ENCODE measurements at regions not wholly inside any gene's neighbourhood (a gene's known extent, or its start where the extent isn't known, plus 50 kb on each side); places are given as distances from the start of the nearest gene placed in this dataset.

DNA sequence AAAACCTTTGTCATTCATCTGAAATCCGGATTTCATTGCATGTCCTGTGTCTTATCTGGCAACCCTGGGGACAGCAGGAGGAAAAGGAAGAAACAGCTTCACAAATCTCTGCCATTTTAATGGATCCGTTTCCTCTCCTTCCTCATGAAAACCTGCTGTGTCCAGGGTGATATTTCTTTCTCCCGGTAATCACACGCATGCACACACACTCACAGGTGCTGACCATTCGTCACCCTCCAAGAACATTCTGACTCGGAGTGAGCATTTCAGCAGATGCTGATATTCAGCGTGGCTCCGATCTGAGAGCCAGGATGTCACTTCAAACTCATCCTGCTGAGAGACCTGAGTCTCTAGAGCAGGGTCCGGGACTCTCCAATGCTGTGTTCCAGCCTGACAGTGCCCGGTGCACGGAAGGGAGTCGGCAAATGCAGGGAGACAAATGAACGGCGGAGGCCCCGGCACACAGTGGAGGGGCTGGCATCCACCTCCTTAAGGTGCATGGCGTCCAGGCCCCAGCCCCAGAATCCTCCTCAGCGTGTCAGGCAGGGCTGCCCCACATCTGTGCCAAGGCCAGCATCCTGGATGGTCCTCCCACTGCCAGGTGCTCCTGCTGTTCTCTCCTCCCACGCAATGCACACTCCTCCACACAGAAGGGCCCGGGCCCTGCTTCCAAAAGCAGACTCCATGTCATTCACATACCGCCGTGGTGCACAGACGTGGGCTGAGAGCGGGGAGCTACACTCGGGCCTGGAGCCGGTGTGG, 70.7 kb downstream of the RBFOX3 start:
- no peak for DNase-seq (ENCODE audit: low read depth)

GRCh38 chr17:79538291-79538690, 72.6 kb downstream of the RBFOX3 start:
- no peak for DNase-seq (ENCODE audit: low read depth)

DNA sequence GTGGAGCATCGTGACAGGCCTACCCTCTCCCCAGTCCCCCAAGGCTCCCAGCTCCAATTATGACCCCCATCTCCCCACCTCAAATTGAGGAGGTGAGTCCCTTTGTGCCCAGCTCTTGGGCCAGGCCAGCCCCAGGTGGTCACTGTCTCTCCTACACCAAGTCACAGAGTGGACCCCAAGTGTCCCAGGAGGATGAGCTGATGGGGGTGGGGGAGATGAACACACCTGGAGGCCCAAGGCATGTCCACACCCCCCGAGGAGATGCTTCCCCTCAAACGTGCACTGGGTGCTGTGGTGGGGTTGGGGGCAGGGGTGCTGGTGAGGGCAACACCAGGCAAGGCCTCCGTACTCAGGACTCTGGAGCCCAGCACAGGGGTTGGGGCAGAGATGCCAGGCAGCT, 73.2 kb downstream of the RBFOX3 start:
- DNase-seq (ENCODE audit: low read depth), result no peak

GRCh38 chr17:79537061-79537460, 73.8 kb downstream of the RBFOX3 start:
- no peak for DNase-seq (ENCODE audit: low read depth)

GRCh38 chr17:79536212-79536840, 74.5 kb downstream of the RBFOX3 start:
- no peak for DNase-seq (ENCODE audit: low read depth)

GRCh38 chr17:79535728-79536025, 75.2 kb downstream of the RBFOX3 start:
- no peak for DNase-seq (ENCODE audit: low read depth)

DNA sequence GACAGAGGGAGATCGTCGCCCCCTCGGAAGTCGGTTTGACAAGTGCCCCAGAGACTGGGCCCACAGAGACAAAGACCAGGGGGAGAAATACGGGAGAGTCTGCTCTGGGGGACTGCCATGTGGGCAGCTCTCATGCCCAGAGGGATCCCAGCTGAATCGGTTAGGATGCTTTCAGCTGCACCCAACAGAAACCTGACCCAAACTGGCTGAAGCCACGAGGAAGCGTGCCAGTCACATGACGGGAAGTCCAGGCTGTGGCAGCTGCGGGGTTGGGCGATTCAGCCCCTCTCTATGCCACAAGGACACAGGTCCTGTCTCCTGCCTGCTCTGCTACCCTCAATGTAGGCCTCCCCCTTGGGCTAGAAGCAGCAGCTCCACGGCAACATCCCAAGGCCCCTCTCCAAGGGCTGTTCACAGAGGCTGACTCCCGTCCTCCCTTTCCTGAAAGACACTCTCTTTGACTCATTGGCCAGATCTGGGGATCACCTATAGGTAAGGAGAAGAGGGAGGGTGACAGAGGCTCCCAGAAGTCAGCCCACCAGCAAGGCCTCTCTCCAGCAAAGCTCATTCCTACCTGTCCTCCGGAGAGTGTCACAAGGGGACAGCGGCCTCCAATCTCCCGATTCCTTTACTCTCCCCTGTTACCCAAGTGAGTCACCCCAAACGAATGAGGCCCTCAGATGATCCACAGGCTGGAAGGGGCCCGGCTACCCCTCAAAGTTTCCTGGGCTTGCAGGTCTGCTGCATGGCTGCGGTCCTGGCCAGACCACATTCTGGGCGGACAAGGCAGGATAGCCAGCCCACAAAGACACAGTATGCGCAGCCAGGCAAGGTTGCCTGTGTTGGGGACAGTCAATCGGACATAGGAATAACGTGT, 75.8 kb downstream of the RBFOX3 start:
- no peak for DNase-seq (ENCODE audit: low read depth)

- DNase-seq (ENCODE audit: low read depth), result no peak
These were observed 76.7 kb downstream of the RBFOX3 start for GRCh38 chr17:79534111-79534510.

DNA sequence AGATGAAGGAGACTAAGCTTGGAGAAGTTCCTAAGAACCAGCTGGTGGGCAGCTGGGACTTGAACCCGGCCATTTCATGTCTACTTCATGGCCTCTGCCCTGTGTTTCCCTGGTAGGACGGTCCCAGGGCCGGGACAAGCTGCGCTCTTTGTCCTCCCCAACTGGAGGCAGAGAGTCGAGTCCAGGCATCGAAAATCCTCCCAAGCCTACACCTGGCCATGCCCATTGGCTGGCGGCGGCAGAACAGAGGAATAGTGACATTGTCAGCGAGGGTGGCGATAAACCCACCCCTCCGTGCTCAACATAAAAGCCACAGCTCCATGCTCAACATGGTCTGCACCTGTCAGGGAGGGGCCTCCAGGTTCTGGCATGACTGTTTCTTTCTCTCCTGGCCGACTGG, 77.7 kb downstream of the RBFOX3 start:
- DNase-seq (ENCODE audit: low read depth), result no peak

DNA sequence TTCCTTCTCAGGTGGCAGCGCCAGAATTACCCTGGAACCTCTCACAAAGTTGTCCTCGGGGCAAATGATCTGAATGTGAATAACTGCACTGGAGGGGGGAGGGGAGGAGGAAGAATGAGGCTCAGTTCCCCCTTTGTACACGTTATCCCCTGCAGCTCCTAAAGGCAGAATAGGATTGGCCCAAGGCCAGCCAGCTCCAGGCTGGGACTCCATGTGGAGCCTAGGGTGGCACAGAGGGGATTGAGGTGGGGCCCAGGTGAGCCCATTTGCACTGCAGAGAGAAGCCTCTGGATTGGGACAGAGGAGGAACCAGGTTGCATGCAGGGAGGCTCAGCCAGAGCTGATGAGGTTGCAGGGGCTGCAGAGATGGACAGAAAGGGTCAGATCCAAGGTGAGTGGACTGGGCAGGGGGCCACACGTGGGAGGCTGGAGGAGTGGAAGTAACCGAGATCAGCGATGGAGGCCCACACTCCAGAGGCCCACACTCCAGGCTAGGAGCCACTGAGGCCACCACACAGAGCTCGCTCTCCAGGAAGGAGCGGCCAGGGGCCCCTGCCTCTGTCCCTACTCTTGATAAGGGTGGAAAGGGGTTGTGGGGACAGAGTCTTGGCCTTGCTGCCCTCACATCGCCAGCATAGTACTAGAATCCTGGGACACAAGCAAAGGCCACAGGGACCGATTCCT, 78.6 kb downstream of the RBFOX3 start:
- DNase-seq (ENCODE audit: low read depth), result no peak

GRCh38 chr17:79531191-79532095, 79.4 kb downstream of the RBFOX3 start:
- no peak for DNase-seq (ENCODE audit: low read depth)

DNA sequence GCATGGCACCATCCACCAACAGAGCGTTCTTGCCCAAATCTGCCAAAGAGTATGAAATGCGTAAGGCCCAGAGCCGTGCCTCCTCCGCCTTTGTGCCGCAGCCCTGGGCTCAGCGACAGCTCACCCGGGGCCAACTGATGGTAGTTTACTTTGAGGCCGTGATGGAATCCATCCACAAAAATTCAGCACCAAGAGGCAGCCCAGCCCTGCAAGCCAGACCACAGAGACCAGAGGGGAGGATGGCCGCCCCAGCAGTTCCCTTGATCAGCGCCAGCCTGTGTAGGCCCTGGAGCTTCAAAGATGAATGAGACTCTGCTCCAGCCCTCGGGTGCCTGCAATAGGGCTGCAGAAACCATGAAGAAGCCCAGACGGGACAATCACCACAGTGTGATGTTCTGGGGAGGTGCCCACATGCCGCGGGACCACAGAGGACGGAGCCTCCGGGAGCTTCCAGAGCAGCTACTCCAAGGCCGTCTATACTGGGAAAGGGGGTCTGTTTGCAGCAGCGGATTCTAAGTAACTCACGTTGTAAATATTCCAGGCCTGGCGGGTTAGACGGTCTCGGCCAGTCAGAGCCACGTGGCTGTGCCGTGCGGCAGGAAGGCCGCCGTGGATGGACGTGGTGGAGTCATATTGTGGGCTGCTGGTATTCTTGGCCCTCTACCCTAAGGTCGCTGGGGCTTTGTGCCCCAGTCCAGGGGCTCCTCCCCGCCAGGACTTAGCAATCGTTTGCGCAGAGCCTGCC, 80.3 kb downstream of the RBFOX3 start:
- DNase-seq (ENCODE audit: low read depth), result no peak

GRCh38 chr17:79529661-79530081, 81.2 kb downstream of the RBFOX3 start:
- DNase-seq (ENCODE audit: low read depth), result no peak

GRCh38 chr17:79528592-79529125, 82.2 kb downstream of the RBFOX3 start:
- DNase-seq (ENCODE audit: low read depth), result no peak

GRCh38 chr17:79527306-79527705, 83.5 kb downstream of the RBFOX3 start:
- no peak for DNase-seq (ENCODE audit: low read depth)

DNA sequence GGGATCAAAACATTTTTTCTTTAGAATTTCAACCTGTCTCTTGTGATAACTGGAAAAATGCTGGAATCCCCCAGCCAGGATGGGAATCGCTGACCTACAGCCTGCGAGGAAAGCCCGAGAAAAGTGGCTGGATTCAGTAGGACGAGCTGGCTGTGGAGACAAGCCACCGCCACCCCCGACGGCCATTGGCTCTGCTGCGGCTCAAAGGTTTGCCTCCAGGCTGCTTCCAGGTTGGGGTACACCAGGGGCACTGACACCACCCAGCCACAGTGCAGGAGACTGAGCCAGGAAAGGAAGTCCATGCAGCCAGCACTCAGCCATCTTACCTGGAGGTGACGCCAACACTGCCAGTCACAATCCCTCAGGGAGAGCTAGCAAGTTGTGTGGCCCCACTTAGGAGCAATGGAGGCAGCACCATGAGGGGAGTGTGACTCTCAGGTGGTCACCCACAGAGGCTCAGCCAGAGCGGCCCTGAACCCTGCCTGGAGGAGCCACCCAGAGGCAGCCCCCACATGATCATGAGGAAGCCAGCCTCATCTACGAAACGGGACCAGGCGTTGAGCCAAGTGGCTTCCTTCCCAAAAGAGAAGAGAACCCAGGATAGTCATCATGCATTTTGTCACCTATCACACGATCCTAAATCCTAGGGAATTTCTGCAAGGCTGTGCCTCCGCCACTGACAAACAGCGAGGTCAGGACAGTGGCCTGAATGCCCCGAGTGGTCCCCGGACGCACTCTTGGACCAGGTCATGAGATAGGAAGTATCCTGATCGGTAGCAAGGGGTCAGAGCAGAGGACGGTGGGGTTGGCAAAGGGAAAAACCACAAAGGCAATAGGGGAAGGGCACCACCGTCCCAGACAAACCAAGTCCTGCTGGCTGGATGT, 84.8 kb downstream of the RBFOX3 start:
- DNase-seq (ENCODE audit: low read depth), result no peak

GRCh38 chr17:79524213-79525187, 86.4 kb downstream of the RBFOX3 start:
- no peak for DNase-seq (ENCODE audit: low read depth)

DNA sequence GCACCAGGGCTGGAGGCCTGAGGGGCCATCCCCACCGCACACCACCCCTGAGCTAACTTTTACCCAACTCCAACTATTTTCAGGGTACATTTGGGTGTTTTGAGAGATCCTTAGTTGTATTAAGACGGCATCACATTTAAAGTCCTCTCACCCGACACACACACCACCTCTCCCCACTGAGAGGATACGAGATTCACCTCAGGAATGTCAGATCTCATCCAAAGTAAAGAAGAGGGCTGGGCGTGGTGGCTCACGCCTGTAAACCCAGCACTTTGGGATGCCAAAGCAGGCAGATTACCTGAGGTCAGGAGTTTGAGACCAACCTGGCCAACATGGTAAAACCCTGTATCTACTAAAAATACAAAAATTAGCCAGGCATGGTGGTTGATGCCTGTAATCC, 88.4 kb downstream of the RBFOX3 start:
- DNase-seq (ENCODE audit: low read depth), result no peak

All from activated T-helper 1 cell treated with Interleukin-2 at 50 U/mL for 16 hours (primary cell).